Activated T-cell treated with anti-CD3 and anti-CD28 coated beads, Interleukin-2, amount 50 U/mL, for 24 hours (primary cell): ENCODE measurements at regions not wholly inside any gene's neighbourhood (a gene's known extent, or its start where the extent isn't known, plus 50 kb on each side); places are given as distances from the start of the nearest gene placed in this dataset.

Experiments used
- DNase-seq: peaks from one replicate; pipeline ENCODE4 v3.0.0-alpha.2; 2020
- H3K27ac Mint-ChIP-seq: 2 replicates; pipeline ENCODE4 v1.8.0; 2020; ENCODE audit warnings: mild to moderate bottlenecking, mixed read lengths
- H3K27me3 Mint-ChIP-seq: 2 replicates; pipeline ENCODE4 v1.8.0; 2020; ENCODE audit warnings: mixed read lengths
- H3K36me3 Mint-ChIP-seq: 2 replicates; pipeline ENCODE4 v1.8.0; 2020; ENCODE audit warnings: low read depth, mixed read lengths
- H3K4me1 Mint-ChIP-seq: 2 replicates; pipeline ENCODE4 v1.8.0; 2020; ENCODE audit warnings: low read depth, mixed read lengths
- H3K4me3 Mint-ChIP-seq: 2 replicates; pipeline ENCODE4 v1.8.0; 2020; ENCODE audit warnings: mild to moderate bottlenecking, moderate library complexity, mixed read lengths
- H3K9me3 Mint-ChIP-seq: 2 replicates; pipeline ENCODE4 v1.8.0; 2020; ENCODE audit warnings: mixed read lengths

- H3K36me3 Mint-ChIP-seq = no peaks in the 10 kb centered on the region
- H3K27ac Mint-ChIP-seq = no peak overlapping the region
- no peaks in the 10 kb centered on the region for H3K9me3 Mint-ChIP-seq
- no peak overlapping the region for H3K4me3 Mint-ChIP-seq
- DNase-seq = no peak
- no peaks in the 10 kb centered on the region for H3K4me1 Mint-ChIP-seq
- no peaks in the 10 kb centered on the region for H3K27me3 Mint-ChIP-seq
Observed at GRCh38 chr3:39751286-39751685, 58.1 kb upstream of the MYRIP start.

GRCh38 chr3:39752019-39752637 is 57.3 kb upstream of the MYRIP start:
- Mint-ChIP-seq H3K27me3 (no peaks in the 10 kb centered on the region), H3K27ac (no peak overlapping the region), H3K4me3 (no peak overlapping the region), H3K36me3 (no peaks in the 10 kb centered on the region), H3K4me1 (no peaks in the 10 kb centered on the region), H3K9me3 (no peaks in the 10 kb centered on the region)
- no peak for DNase-seq

DNA sequence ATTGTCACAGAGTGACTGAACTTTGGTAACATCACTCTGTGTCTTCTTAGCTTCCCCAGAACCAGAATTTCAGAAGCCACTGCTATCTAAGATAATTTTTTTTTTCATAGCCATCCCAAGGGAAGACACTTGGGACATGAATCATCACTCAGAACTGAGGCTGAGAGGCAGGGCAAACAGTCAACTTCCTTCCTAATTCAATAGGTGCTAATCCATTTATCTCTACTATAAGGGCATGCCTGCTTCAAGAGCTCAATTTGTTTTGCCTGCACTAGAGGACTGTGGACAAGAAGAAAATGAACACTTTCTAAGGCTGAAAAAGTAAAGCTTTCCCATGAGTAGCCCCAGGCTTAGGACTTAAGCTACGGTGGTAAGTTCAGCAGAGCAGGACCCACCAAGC is 56.7 kb upstream of the MYRIP start:
- Mint-ChIP-seq H3K4me1 (no peaks in the 10 kb centered on the region), H3K9me3 (no peaks in the 10 kb centered on the region), H3K27ac (no peak overlapping the region), H3K27me3 (no peaks in the 10 kb centered on the region), H3K4me3 (no peak overlapping the region), H3K36me3 (no peaks in the 10 kb centered on the region)
- DNase-seq = no peak

GRCh38 chr3:39753391-39753790 is 56.0 kb upstream of the MYRIP start:
- Mint-ChIP-seq H3K36me3 (no peaks in the 10 kb centered on the region), H3K4me1 (no peaks in the 10 kb centered on the region), H3K4me3 (no peak overlapping the region), H3K9me3 (no peaks in the 10 kb centered on the region), H3K27ac (no peak overlapping the region), H3K27me3 (no peaks in the 10 kb centered on the region)
- no peak for DNase-seq

DNA sequence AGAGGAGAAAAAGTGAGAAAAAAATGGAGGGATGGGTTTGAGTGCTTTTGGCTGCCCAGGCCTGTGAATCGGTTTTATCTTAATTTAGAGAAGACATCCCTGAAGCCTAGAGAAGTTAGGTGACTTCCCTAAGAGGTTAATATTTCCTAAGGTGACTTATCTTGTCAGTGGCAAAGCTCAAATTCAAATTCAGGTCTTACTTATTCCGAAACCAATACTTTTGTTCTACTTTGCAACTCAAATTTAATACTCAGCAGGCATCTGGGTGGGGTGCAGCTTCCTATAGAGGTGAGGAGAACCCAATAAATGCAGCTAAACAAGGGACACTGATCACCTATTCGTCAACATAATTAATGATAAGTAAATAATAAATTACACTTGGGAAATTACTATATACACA is 54.9 kb upstream of the MYRIP start:
- H3K36me3 Mint-ChIP-seq = no peaks in the 10 kb centered on the region
- no peak for DNase-seq
- H3K27ac Mint-ChIP-seq = no peak overlapping the region
- H3K9me3 Mint-ChIP-seq = no peaks in the 10 kb centered on the region
- no peaks in the 10 kb centered on the region for H3K4me1 Mint-ChIP-seq
- H3K27me3 Mint-ChIP-seq = no peaks in the 10 kb centered on the region
- H3K4me3 Mint-ChIP-seq = no peak overlapping the region

DNA sequence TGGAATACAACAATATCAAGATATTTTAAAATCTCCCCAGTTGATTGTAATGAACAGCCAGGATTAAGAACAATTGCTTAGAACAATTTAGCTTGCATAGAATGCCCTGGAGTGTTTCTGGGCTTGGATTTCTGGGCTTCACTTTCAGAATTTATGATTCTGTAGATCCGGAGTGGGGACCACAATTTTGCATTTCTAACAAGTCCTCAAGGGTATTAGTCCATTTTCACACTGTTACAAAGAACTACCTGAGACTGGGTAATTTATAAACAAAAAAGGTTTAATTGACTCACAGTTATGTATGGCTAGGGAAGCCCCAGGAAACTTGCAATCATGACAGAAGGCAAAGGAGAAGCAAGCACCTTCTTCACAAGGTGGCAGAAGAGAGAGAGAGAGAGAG is 54.3 kb upstream of the MYRIP start:
- Mint-ChIP-seq H3K9me3 (no peaks in the 10 kb centered on the region), H3K36me3 (no peaks in the 10 kb centered on the region), H3K27me3 (no peaks in the 10 kb centered on the region), H3K4me1 (no peaks in the 10 kb centered on the region), H3K27ac (no peak overlapping the region), H3K4me3 (no peak overlapping the region)
- DNase-seq = no peak

DNA sequence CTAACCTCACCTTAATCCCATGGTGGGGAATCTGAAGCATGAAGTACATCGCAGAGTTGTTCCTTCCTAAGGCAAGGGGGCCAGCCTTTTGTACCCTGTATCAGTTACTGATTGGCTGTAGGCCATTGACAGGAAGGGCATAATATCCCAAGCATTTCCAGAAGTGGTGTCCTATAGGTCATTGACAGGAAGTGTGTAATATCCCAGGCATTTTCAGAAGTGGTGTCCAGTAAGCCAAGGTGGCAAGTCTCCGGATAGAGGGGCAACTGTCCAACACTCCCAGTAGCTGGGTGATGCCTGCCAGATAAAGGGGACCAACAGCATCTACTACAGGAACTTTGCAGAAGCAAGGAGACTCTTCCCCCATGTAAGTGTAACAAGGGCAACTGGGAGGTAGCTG is 52.1 kb upstream of the MYRIP start:
- no peaks in the 10 kb centered on the region for H3K9me3 Mint-ChIP-seq
- DNase-seq = no peak
- H3K4me1 Mint-ChIP-seq = no peaks in the 10 kb centered on the region
- H3K36me3 Mint-ChIP-seq = no peaks in the 10 kb centered on the region
- H3K27me3 Mint-ChIP-seq = no peaks in the 10 kb centered on the region
- no peak overlapping the region for H3K4me3 Mint-ChIP-seq
- H3K27ac Mint-ChIP-seq = no peak overlapping the region
